DOHH2 (cell line): ENCODE measurements at regions not wholly inside any gene's neighbourhood (a gene's known extent, or its start where the extent isn't known, plus 50 kb on each side); places are given as distances from the start of the nearest gene placed in this dataset.

ENCODE experiments used
- H3F3A ChIP-seq: fragments of 200-600 bp; sonication (generic), shearing (Covaris generic); 2 replicates; pipeline ENCODE4 v1.6.0; 2016; ENCODE audit warnings: antibody characterized with exemption, mild to moderate bottlenecking; ENCODE audit not compliant: control insufficient read depth, insufficient read depth
- H3K27ac ChIP-seq: fragments of 200-600 bp; sonication (generic); 2 replicates; pipeline ENCODE4 v1.5.1; 2014; ENCODE audit warnings: low read depth, mild to moderate bottlenecking, low read length, moderate library complexity
- H3K27me3 ChIP-seq: fragments of 200-600 bp; sonication (generic); 2 replicates; pipeline ENCODE4 v1.6.1; 2014; ENCODE audit warnings: mild to moderate bottlenecking, low read length, mixed read lengths; ENCODE audit not compliant: control insufficient read depth
- H3K36me3 ChIP-seq: fragments of 200-600 bp; sonication (generic); 2 replicates; pipeline ENCODE4 v1.6.1; 2014; ENCODE audit warnings: mild to moderate bottlenecking, low read length, moderate library complexity, mixed read lengths; ENCODE audit not compliant: control insufficient read depth
- H3K4me1 ChIP-seq: fragments of 200-600 bp; sonication (generic); 2 replicates; pipeline ENCODE4 v1.6.1; 2014; ENCODE audit warnings: mild to moderate bottlenecking, low read length, mixed read lengths; ENCODE audit not compliant: control insufficient read depth
- H3K4me2 ChIP-seq: fragments of 200-600 bp; sonication (generic); 2 replicates; pipeline ENCODE4 v1.6.0; 2014; ENCODE audit warnings: mild to moderate bottlenecking, low read length, moderate library complexity
- H3K4me3 ChIP-seq: fragments of 200-600 bp; sonication (generic); 2 replicates; pipeline ENCODE4 v1.5.1; 2014; ENCODE audit warnings: mild to moderate bottlenecking, low read length, mixed read lengths
- H3K79me2 ChIP-seq: fragments of 200-600 bp; sonication (generic); 2 replicates; pipeline ENCODE4 v1.6.1; 2014; ENCODE audit warnings: mild to moderate bottlenecking, low read length, mixed read lengths; ENCODE audit not compliant: control insufficient read depth
- H3K9me2 ChIP-seq: fragments of 200-600 bp; sonication (generic); replicated peaks from 2 replicates; pipeline ENCODE4 v1.6.1; 2014; ENCODE audit warnings: mild to moderate bottlenecking, low read length, mixed read lengths; ENCODE audit not compliant: control insufficient read depth
- H3K9me3 ChIP-seq: fragments of 200-600 bp; sonication (generic); 2 replicates; pipeline ENCODE4 v1.6.1; 2014; ENCODE audit warnings: antibody characterized with exemption, low read length, mixed read lengths; ENCODE audit not compliant: control insufficient read depth, insufficient read depth
- H4K20me1 ChIP-seq: fragments of 200-600 bp; sonication (generic); 2 replicates; pipeline ENCODE4 v1.6.0; 2014; ENCODE audit warnings: low read depth, mild to moderate bottlenecking, antibody characterized with exemption, low read length, moderate library complexity; ENCODE audit not compliant: control insufficient read depth, insufficient read depth
- CTCF ChIP-seq: fragments of 200-600 bp; sonication (generic); IDR thresholded peaks from one replicate; pipeline ENCODE4 v1.5.1; 2014; ENCODE audit warnings: antibody characterized with exemption, mild to moderate bottlenecking, low read depth, low read length; ENCODE audit not compliant: poor library complexity, severe bottlenecking
- EZH2phosphoT487 ChIP-seq: fragments of 200-600 bp; sonication (generic); IDR thresholded peaks from 2 replicates; pipeline ENCODE4 v1.6.1; 2017; ENCODE audit warnings: borderline replicate concordance, mild to moderate bottlenecking, antibody characterized with exemption, low read length, moderate library complexity, mixed read lengths

- H3K4me3 ChIP-seq: peak overlapping the region; percentile 41
- peak overlapping the region; percentile 20 for H3K27ac ChIP-seq
- peak overlapping the region; percentile 55 for H3K4me2 ChIP-seq
- H4K20me1 ChIP-seq: no peaks in the 10 kb centered on the region
- H3K9me3 ChIP-seq: no peaks in the 10 kb centered on the region
- no peaks in the 10 kb centered on the region for H3K27me3 ChIP-seq
- no peak for TF ChIP-seq EZH2phosphoT487
- no peak for TF ChIP-seq CTCF
- no peaks in the 10 kb centered on the region for H3K9me2 ChIP-seq
- H3F3A ChIP-seq: peaks cover 7% of the 10 kb centered on the region; the same call in 1 of the 2 replicates
- H3K36me3 ChIP-seq: peaks cover 65% of the 10 kb centered on the region
- peaks cover 71% of the 10 kb centered on the region for H3K4me1 ChIP-seq
- peaks cover 56% of the 10 kb centered on the region for H3K79me2 ChIP-seq
These were observed 481.6 kb downstream of the TNS3 start for GRCh38 chr7:47100148-47100816.

- Histone ChIP-seq H3F3A (peaks cover 7% of the 10 kb centered on the region; the same call in 1 of the 2 replicates), H3K4me3 (no peak overlapping the region), H3K27me3 (no peaks in the 10 kb centered on the region), H3K4me1 (peaks cover 52% of the 10 kb centered on the region), H3K4me2 (no peak overlapping the region), H3K9me3 (no peaks in the 10 kb centered on the region), H3K79me2 (peaks cover 49% of the 10 kb centered on the region), H3K36me3 (peaks cover 86% of the 10 kb centered on the region), H3K27ac (no peak overlapping the region), H4K20me1 (no peaks in the 10 kb centered on the region), H3K9me2 (no peaks in the 10 kb centered on the region)
- no peak for TF ChIP-seq EZH2phosphoT487
- no peak for TF ChIP-seq CTCF
These were observed 484.5 kb downstream of the TNS3 start for GRCh38 chr7:47097431-47097830.

GRCh38 chr7:47095946-47096345, 486.0 kb downstream of the TNS3 start:
- no peak overlapping the region for H3K4me2 ChIP-seq
- no peak for TF ChIP-seq CTCF
- no peak for TF ChIP-seq EZH2phosphoT487
- peaks cover 3% of the 10 kb centered on the region; the same call in 1 of the 2 replicates for H3F3A ChIP-seq
- peaks cover 53% of the 10 kb centered on the region for H3K79me2 ChIP-seq
- H3K9me3 ChIP-seq: no peaks in the 10 kb centered on the region
- peaks cover 52% of the 10 kb centered on the region for H3K4me1 ChIP-seq
- no peak overlapping the region for H3K4me3 ChIP-seq
- no peaks in the 10 kb centered on the region for H3K9me2 ChIP-seq
- no peaks in the 10 kb centered on the region for H3K27me3 ChIP-seq
- peaks cover 87% of the 10 kb centered on the region for H3K36me3 ChIP-seq
- no peaks in the 10 kb centered on the region for H4K20me1 ChIP-seq
- H3K27ac ChIP-seq: no peak overlapping the region
